IPS DF 19.7 (cell line): ENCODE measurements at regions not wholly inside any gene's neighbourhood (a gene's known extent, or its start where the extent isn't known, plus 50 kb on each side); places are given as distances from the start of the nearest gene placed in this dataset.

Source experiments
- DNase-seq: peaks from one replicate; pipeline ENCODE4 v3.0.0-alpha.2; 2013; ENCODE audit warnings: low read depth, low spot score

- no peak for DNase-seq
These were observed 1073.5 kb downstream of the MAT2B start for GRCh38 chr5:164578911-164579310.

GRCh38 chr5:164580155-164580554 lies 1074.7 kb downstream of the MAT2B start:
- no peak for DNase-seq

- no peak for DNase-seq
These were observed 1076.5 kb downstream of the MAT2B start for GRCh38 chr5:164581889-164582288.

GRCh38 chr5:164593982-164594381 lies 1088.6 kb downstream of the MAT2B start:
- DNase-seq = no peak

- no peak for DNase-seq
These were observed 1092.0 kb downstream of the MAT2B start for GRCh38 chr5:164597293-164597900.

GRCh38 chr5:164600274-164600673 lies 1094.9 kb downstream of the MAT2B start:
- DNase-seq = no peak

GRCh38 chr5:164600929-164601535 lies 1095.6 kb downstream of the MAT2B start:
- no peak for DNase-seq

- no peak for DNase-seq
These were observed 1103.1 kb downstream of the MAT2B start for GRCh38 chr5:164608507-164608906.

- DNase-seq = no peak
These were observed 1105.0 kb downstream of the MAT2B start for GRCh38 chr5:164610374-164610773.

- no peak for DNase-seq
These were observed 1109.3 kb downstream of the MAT2B start for GRCh38 chr5:164614707-164615106.

- no peak for DNase-seq
These were observed 1111.9 kb downstream of the MAT2B start for GRCh38 chr5:164617290-164617689.

GRCh38 chr5:164627021-164627420 lies 1121.6 kb downstream of the MAT2B start:
- DNase-seq = no peak

GRCh38 chr5:164636456-164636855 lies 1131.0 kb downstream of the MAT2B start:
- no peak for DNase-seq

GRCh38 chr5:164637931-164638521 lies 1132.6 kb downstream of the MAT2B start:
- no peak for DNase-seq

GRCh38 chr5:164649266-164649665 lies 1143.8 kb downstream of the MAT2B start:
- no peak for DNase-seq

- no peak for DNase-seq
These were observed 1145.0 kb downstream of the MAT2B start for GRCh38 chr5:164650427-164650826.

- no peak for DNase-seq
These were observed 1146.3 kb downstream of the MAT2B start for GRCh38 chr5:164651546-164652275.

- DNase-seq = no peak
These were observed 1146.8 kb downstream of the MAT2B start for GRCh38 chr5:164652276-164652660.

GRCh38 chr5:164663198-164663989 lies 1158.0 kb downstream of the MAT2B start:
- DNase-seq = no peak

GRCh38 chr5:164671640-164672039 lies 1166.2 kb downstream of the MAT2B start:
- no peak for DNase-seq

- no peak for DNase-seq
These were observed 1166.8 kb downstream of the MAT2B start for GRCh38 chr5:164672205-164672604.
